Activated CD8-positive, alpha-beta memory T cell treated with anti-CD3 and anti-CD28 coated beads for 24 hours (primary cell): ENCODE measurements at regions not wholly inside any gene's neighbourhood (a gene's known extent, or its start where the extent isn't known, plus 50 kb on each side); places are given as distances from the start of the nearest gene placed in this dataset.

ENCODE experiments used
- DNase-seq: peaks from one replicate; pipeline ENCODE4 v3.0.0-alpha.2; 2020

- DNase-seq: no peak
Measured at GRCh38 chr17:79415909-79416308, 194.9 kb downstream of the RBFOX3 start.

- no peak for DNase-seq
Measured at GRCh38 chr17:79415365-79415764, 195.5 kb downstream of the RBFOX3 start.

- DNase-seq: no peak
Measured at GRCh38 chr17:79414793-79415211, 196.0 kb downstream of the RBFOX3 start.

- DNase-seq: no peak
Measured at GRCh38 chr17:79414063-79414792, 196.6 kb downstream of the RBFOX3 start.

GRCh38 chr17:79413611-79414010 lies 197.2 kb downstream of the RBFOX3 start:
- DNase-seq: no peak

GRCh38 chr17:79412886-79413390 lies 197.9 kb downstream of the RBFOX3 start:
- DNase-seq: no peak

- DNase-seq: no peak
Measured at GRCh38 chr17:79412110-79412509, 198.7 kb downstream of the RBFOX3 start.

- DNase-seq: no peak
Measured at GRCh38 chr17:79411419-79411818, 199.4 kb downstream of the RBFOX3 start.

- DNase-seq: no peak
Measured at GRCh38 chr17:79410681-79411080, 200.2 kb downstream of the RBFOX3 start.

- DNase-seq: no peak
Measured at GRCh38 chr17:79408251-79408650, 202.6 kb downstream of the RBFOX3 start.

GRCh38 chr17:79407385-79407784 lies 203.5 kb downstream of the RBFOX3 start:
- no peak for DNase-seq

GRCh38 chr17:79406316-79406715 lies 204.5 kb downstream of the RBFOX3 start:
- no peak for DNase-seq

- no peak for DNase-seq
Measured at GRCh38 chr17:79405823-79406222, 205.0 kb downstream of the RBFOX3 start.

- DNase-seq: no peak
Measured at GRCh38 chr17:79404136-79404911, 206.5 kb downstream of the RBFOX3 start.

- no peak for DNase-seq
Measured at GRCh38 chr17:79401704-79402674, 208.9 kb downstream of the RBFOX3 start.

GRCh38 chr17:79400989-79401703 lies 209.7 kb downstream of the RBFOX3 start:
- peak; percentile 92 for DNase-seq

GRCh38 chr17:79399610-79400144 lies 211.2 kb downstream of the RBFOX3 start:
- DNase-seq: no peak

GRCh38 chr17:79398441-79398840 lies 212.4 kb downstream of the RBFOX3 start:
- DNase-seq: no peak

GRCh38 chr17:79396696-79397095 lies 214.2 kb downstream of the RBFOX3 start:
- DNase-seq: no peak

GRCh38 chr17:79395545-79395944 lies 215.3 kb downstream of the RBFOX3 start:
- no peak for DNase-seq

- no peak for DNase-seq
Measured at GRCh38 chr17:79395066-79395465, 215.8 kb downstream of the RBFOX3 start.
